BE2C (cell line): ENCODE measurements at regions not wholly inside any gene's neighbourhood (a gene's known extent, or its start where the extent isn't known, plus 50 kb on each side); places are given as distances from the start of the nearest gene placed in this dataset.

ENCODE experiments used
- DNase-seq: peaks from one replicate; pipeline ENCODE4 v3.0.0-alpha.2; 2020
- H3K27me3 ChIP-seq: fragments of 250-450 bp; sonication (Bioruptor Pico); 2 replicates; pipeline ENCODE4 v1.5.1; 2020; ENCODE audit warnings: mild to moderate bottlenecking
- H3K36me3 ChIP-seq: fragments of 250-450 bp; sonication (Bioruptor Pico); 2 replicates; pipeline ENCODE4 v1.5.1; 2020; ENCODE audit warnings: mild to moderate bottlenecking
- H3K4me1 ChIP-seq: fragments of 250-450 bp; sonication (Bioruptor Pico); 2 replicates; pipeline ENCODE4 v1.5.1; 2020
- H3K4me3 ChIP-seq: 2 replicates; pipeline ENCODE4 v1.5.1; 2011; ENCODE audit warnings: low read depth, low read length
- H3K9me3 ChIP-seq: fragments of 250-450 bp; sonication (Bioruptor Pico); 2 replicates; pipeline ENCODE4 v1.5.1; 2020
- TF ChIP-seq, protein P1 (sequence below): IDR thresholded peaks from 2 replicates; pipeline ENCODE4 v1.5.1; 2012; ENCODE audit warnings: mild to moderate bottlenecking, low read depth, low read length

- TF ChIP-seq, protein P1, sequence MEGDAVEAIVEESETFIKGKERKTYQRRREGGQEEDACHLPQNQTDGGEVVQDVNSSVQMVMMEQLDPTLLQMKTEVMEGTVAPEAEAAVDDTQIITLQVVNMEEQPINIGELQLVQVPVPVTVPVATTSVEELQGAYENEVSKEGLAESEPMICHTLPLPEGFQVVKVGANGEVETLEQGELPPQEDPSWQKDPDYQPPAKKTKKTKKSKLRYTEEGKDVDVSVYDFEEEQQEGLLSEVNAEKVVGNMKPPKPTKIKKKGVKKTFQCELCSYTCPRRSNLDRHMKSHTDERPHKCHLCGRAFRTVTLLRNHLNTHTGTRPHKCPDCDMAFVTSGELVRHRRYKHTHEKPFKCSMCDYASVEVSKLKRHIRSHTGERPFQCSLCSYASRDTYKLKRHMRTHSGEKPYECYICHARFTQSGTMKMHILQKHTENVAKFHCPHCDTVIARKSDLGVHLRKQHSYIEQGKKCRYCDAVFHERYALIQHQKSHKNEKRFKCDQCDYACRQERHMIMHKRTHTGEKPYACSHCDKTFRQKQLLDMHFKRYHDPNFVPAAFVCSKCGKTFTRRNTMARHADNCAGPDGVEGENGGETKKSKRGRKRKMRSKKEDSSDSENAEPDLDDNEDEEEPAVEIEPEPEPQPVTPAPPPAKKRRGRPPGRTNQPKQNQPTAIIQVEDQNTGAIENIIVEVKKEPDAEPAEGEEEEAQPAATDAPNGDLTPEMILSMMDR: no peak
- no peak for DNase-seq
- Histone ChIP-seq H3K9me3 (no peaks in the 10 kb centered on the region), H3K27me3 (no peaks in the 10 kb centered on the region), H3K4me1 (no peaks in the 10 kb centered on the region), H3K4me3 (no peak overlapping the region), H3K36me3 (no peaks in the 10 kb centered on the region)
Observed at GRCh38 chr19:28020619-28021258, 1192.2 kb downstream of the UQCRFS1 start.

GRCh38 chr19:28019901-28020300 lies 1193.0 kb downstream of the UQCRFS1 start:
- H3K4me3 ChIP-seq: no peak overlapping the region
- no peak for DNase-seq
- H3K27me3 ChIP-seq: no peaks in the 10 kb centered on the region
- H3K4me1 ChIP-seq: no peaks in the 10 kb centered on the region
- TF ChIP-seq, protein P1: no peak
- H3K36me3 ChIP-seq: no peaks in the 10 kb centered on the region
- H3K9me3 ChIP-seq: no peaks in the 10 kb centered on the region; the same call in 1 of the 2 replicates

GRCh38 chr19:28019371-28019770 lies 1193.6 kb downstream of the UQCRFS1 start:
- DNase-seq: no peak
- H3K36me3 ChIP-seq: no peaks in the 10 kb centered on the region
- no peak overlapping the region for H3K4me3 ChIP-seq
- no peaks in the 10 kb centered on the region for H3K27me3 ChIP-seq
- H3K9me3 ChIP-seq: no peaks in the 10 kb centered on the region; the same call in none of the 2 replicates
- TF ChIP-seq, protein P1: no peak
- H3K4me1 ChIP-seq: no peaks in the 10 kb centered on the region

- TF ChIP-seq, protein P1: no peak
- H3K4me3 ChIP-seq: no peak overlapping the region
- H3K4me1 ChIP-seq: no peaks in the 10 kb centered on the region
- DNase-seq: no peak
- H3K9me3 ChIP-seq: no peaks in the 10 kb centered on the region; the same call in none of the 2 replicates
- H3K27me3 ChIP-seq: no peaks in the 10 kb centered on the region
- no peaks in the 10 kb centered on the region for H3K36me3 ChIP-seq
Observed at GRCh38 chr19:28018499-28018898, 1194.5 kb downstream of the UQCRFS1 start.

DNA sequence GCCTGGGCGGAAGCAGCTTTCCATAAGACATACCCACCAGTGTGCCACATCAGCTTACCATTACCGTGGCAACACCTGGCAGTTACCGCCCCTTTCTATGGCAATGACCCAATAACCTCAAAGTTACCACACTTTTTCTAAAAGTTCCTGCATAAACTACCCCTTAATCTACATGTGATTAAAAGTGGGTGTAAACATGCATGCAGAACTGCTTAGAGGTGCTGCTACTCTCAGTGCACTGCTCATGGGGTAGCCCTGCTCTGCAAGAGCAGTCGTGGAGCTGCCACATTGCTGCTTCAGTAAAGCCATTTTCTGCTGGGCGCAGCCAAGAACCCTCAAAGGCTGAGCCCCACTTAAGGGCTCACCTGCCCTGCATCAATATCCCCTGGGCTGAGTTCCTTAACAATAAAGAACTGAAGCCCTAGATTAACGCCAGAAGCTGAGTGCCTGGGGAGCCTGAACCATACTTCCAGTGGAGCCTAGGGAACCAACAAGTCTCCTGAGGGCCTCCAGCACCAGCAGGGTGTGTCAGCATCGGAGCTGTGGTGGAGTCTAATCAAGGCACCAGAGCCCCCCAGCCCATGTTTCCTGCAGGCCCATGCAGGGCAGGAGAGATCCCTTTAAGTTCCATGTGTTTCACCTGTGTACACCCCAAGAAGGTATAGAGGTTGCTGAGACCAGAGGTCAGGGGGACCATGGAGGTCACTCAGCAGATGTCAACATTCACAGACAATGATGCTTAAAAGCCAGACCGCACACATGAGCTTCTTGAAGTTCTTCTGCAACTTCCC lies 1198.1 kb downstream of the UQCRFS1 start:
- TF ChIP-seq, protein P1: no peak
- DNase-seq: no peak
- no peaks in the 10 kb centered on the region for H3K27me3 ChIP-seq
- no peaks in the 10 kb centered on the region for H3K36me3 ChIP-seq
- H3K4me1 ChIP-seq: no peaks in the 10 kb centered on the region
- no peak overlapping the region for H3K4me3 ChIP-seq
- no peaks in the 10 kb centered on the region; the same call in none of the 2 replicates for H3K9me3 ChIP-seq

DNA sequence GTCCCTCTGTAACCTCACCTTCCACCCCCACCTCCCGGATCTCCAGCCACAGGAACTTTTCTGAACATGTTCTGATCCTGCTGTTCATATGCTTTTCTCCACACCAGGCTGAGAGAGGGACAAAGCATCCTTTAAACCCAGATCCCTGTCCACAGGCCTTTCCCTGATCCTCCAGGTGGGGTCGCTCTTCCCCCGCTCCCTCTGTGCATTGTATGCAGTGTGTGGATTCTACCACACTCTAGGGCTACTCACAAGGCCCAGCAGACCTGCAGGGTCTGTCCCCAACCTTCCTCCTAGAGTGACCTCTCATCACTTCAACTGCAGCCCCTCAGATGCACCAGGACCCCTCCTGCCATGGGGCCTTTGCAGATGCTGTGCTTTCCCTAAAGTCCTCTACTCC lies 1200.6 kb downstream of the UQCRFS1 start:
- DNase-seq: no peak
- no peak overlapping the region for H3K4me3 ChIP-seq
- no peaks in the 10 kb centered on the region; the same call in none of the 2 replicates for H3K9me3 ChIP-seq
- H3K4me1 ChIP-seq: no peaks in the 10 kb centered on the region
- TF ChIP-seq, protein P1: no peak
- no peaks in the 10 kb centered on the region for H3K36me3 ChIP-seq
- H3K27me3 ChIP-seq: no peaks in the 10 kb centered on the region
